ENCODE measurements at regions not wholly inside any gene's neighbourhood (a gene's known extent, or its start where the extent isn't known, plus 50 kb on each side); places are given as distances from the start of the nearest gene placed in this dataset.

DNA sequence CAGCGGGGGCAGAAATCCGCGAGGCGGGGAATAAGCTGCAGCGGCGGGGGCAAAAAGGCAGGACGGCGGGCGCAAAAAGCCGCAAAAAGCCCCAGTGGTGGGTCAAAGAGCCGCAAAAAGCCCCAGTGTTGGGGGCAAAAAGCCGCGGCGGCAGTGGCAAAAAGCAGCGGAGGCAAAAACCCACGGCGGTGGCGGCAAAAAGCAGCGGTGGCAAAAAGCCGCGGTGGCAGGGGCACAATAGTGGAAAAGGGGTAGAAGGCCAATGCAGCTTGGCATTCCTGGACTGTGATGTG lies 525.3 kb downstream of the ZNF33B start (continued):
- TF ChIP-seq EGR2 (tag by site-specific recombination; IDR thresholded peaks at IDR 0.05; ENCODE audit: low read depth): no peak

DNA sequence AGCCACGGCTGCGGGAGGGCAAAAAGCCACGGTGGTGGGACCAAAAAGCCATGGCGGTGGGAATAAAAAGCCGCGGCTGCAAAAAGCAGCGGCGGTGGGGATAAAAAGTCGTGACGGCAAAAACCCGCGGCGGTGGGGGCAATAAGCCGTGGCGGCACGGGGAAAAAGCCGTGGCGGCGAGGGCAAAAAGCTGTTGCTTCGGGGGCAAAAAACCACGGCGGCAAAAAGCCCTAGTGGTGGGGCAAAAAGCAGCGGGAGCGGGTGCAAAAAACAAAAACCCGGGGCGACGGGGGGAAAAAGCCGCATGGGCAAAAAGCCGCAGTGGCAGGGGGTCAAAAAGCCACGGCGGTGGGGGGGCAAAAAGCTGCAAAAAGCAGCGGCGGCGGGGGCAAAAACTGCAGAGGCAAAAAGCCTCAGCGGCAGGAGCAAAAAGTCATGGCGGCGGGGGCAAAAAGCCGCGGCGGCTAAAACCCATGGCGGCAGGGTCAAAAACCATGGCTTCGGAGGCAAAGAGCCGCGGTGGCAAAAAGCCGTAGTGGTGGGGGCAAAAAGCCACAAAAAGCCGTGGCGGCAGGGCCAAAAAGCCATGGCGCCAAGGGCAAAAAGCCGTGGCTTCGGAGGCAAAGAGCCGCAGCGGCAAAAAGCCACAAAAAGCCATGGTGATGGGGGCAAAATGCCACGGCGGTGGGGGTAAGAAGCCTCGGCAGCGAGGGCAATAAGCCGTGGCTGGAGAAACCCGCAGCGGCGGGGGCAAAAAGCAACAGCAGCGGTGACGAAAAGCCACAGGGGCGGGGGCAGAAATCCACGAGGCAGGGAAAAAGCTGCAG lies 525.8 kb downstream of the ZNF33B start:
- H3K9me3 ChIP-seq (ENCODE audit: control insufficient read depth, insufficient read depth, low read depth, low read length): no peaks in the 10 kb centered on the region
- TF ChIP-seq ZNF561 (tag by site-specific recombination; IDR thresholded peaks at IDR 0.05; ENCODE audit: borderline replicate concordance) (no peak), HOXA7 (CRISPR knock-in tag; IDR thresholded peaks at IDR 0.05; ENCODE audit: borderline replicate concordance) (no peak), RBAK (tag by site-specific recombination; IDR thresholded peaks at IDR 0.05) (no peak), ZNF48 (tag by site-specific recombination; IDR thresholded peaks at IDR 0.05) (no peak), GLIS2 (tag by site-specific recombination; IDR thresholded peaks at IDR 0.05) (no peak), OSR2 (tag by site-specific recombination; IDR thresholded peaks at IDR 0.05) (no peak), ZNF560 (tag by site-specific recombination; IDR thresholded peaks at IDR 0.05; ENCODE audit: borderline replicate concordance) (no peak), ZNF596 (tag by site-specific recombination; IDR thresholded peaks at IDR 0.05) (no peak), PRDM1 (tag by site-specific recombination; IDR thresholded peaks at IDR 0.05) (no peak), ZSCAN30 (tag by site-specific recombination; IDR thresholded peaks at IDR 0.05) (no peak), ZNF660 (tag by site-specific recombination; IDR thresholded peaks at IDR 0.05) (no peak)
- TF ChIP-seq, protein P1, sequence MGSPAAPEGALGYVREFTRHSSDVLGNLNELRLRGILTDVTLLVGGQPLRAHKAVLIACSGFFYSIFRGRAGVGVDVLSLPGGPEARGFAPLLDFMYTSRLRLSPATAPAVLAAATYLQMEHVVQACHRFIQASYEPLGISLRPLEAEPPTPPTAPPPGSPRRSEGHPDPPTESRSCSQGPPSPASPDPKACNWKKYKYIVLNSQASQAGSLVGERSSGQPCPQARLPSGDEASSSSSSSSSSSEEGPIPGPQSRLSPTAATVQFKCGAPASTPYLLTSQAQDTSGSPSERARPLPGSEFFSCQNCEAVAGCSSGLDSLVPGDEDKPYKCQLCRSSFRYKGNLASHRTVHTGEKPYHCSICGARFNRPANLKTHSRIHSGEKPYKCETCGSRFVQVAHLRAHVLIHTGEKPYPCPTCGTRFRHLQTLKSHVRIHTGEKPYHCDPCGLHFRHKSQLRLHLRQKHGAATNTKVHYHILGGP (tag by site-specific recombination; IDR thresholded peaks at IDR 0.05): no peak
- TF ChIP-seq, protein P2, sequence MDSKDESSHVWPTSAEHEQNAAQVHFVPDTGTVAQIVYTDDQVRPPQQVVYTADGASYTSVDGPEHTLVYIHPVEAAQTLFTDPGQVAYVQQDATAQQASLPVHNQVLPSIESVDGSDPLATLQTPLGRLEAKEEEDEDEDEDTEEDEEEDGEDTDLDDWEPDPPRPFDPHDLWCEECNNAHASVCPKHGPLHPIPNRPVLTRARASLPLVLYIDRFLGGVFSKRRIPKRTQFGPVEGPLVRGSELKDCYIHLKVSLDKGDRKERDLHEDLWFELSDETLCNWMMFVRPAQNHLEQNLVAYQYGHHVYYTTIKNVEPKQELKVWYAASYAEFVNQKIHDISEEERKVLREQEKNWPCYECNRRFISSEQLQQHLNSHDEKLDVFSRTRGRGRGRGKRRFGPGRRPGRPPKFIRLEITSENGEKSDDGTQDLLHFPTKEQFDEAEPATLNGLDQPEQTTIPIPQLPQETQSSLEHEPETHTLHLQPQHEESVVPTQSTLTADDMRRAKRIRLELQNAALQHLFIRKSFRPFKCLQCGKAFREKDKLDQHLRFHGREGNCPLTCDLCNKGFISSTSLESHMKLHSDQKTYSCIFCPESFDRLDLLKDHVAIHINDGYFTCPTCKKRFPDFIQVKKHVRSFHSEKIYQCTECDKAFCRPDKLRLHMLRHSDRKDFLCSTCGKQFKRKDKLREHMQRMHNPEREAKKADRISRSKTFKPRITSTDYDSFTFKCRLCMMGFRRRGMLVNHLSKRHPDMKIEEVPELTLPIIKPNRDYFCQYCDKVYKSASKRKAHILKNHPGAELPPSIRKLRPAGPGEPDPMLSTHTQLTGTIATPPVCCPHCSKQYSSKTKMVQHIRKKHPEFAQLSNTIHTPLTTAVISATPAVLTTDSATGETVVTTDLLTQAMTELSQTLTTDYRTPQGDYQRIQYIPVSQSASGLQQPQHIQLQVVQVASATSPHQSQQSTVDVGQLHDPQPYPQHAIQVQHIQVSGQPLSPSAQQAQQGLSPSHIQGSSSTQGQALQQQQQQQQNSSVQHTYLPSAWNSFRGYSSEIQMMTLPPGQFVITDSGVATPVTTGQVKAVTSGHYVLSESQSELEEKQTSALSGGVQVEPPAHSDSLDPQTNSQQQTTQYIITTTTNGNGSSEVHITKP (tag by site-specific recombination; IDR thresholded peaks at IDR 0.05): no peak
- TF ChIP-seq, protein P3, sequence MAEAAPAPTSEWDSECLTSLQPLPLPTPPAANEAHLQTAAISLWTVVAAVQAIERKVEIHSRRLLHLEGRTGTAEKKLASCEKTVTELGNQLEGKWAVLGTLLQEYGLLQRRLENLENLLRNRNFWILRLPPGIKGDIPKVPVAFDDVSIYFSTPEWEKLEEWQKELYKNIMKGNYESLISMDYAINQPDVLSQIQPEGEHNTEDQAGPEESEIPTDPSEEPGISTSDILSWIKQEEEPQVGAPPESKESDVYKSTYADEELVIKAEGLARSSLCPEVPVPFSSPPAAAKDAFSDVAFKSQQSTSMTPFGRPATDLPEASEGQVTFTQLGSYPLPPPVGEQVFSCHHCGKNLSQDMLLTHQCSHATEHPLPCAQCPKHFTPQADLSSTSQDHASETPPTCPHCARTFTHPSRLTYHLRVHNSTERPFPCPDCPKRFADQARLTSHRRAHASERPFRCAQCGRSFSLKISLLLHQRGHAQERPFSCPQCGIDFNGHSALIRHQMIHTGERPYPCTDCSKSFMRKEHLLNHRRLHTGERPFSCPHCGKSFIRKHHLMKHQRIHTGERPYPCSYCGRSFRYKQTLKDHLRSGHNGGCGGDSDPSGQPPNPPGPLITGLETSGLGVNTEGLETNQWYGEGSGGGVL (tag by site-specific recombination; IDR thresholded peaks at IDR 0.05): no peak
- no peak overlapping the region for H3K27ac ChIP-seq (ENCODE audit: extremely low read depth, low read depth, low read length)
- CTCF ChIA-PET: no interaction called here
- no peak overlapping the region for H3K4me3 ChIP-seq (ENCODE audit: low read depth, low read length)
- POLR2A ChIA-PET: no interaction called here
- H3K36me3 ChIP-seq (ENCODE audit: control insufficient read depth in 2 of 2, insufficient read depth in 1 of 2, low read length in 2 of 2): no peaks in the 10 kb centered on the region
- no peaks in the 10 kb centered on the region for H3K4me1 ChIP-seq (ENCODE audit: control insufficient read depth, insufficient read depth, low read length)

DNA sequence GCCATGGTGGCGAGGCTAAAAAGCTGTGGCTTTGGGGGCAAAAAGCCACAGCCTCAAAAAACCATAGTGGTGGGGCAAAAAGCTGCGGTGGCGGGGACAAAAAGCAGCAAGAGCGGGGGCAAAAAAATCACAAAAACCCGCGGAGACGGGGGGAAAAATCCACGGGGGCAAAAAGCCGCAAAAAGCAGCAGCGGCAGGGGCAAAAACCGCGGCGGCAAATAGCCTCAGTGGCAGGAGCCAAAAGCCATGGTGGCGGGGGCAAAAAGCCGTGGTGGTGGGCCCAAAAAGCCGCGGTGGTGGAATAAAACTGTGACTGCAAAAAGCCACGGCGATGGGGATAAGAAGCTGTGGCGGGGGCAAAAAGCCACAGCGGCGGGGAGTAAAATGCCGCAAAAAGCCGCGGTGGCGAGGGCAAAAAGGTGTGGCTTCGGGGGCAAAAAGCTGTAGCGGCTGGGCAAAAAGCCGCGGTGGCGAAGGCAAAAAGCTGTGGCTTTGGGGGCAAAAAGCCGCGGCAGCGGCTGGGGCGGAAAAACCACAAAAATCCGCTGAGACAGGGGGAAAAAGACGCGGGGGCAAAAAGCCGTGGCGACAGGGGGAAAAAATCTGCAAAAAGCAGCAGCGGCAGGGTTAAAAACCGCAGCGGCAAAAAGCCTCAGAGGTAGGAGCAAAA lies 526.6 kb downstream of the ZNF33B start:
- H3K9me3 ChIP-seq (ENCODE audit: control insufficient read depth, insufficient read depth, low read depth, low read length): no peaks in the 10 kb centered on the region
- no peaks in the 10 kb centered on the region for H3K4me1 ChIP-seq (ENCODE audit: control insufficient read depth, insufficient read depth, low read length)
- no peaks in the 10 kb centered on the region for H3K36me3 ChIP-seq (ENCODE audit: control insufficient read depth in 2 of 2, insufficient read depth in 1 of 2, low read length in 2 of 2)
- ChIA-PET POLR2A (no interaction called here), CTCF (no interaction called here)
- H3K27ac ChIP-seq (ENCODE audit: extremely low read depth, low read depth, low read length): no peak overlapping the region
- TF ChIP-seq ZNF175 (tag by site-specific recombination; IDR thresholded peaks at IDR 0.05): no peak
- TF ChIP-seq MEIS1 (CRISPR knock-in tag; IDR thresholded peaks at IDR 0.05; ENCODE audit: borderline replicate concordance): no peak
- no peak overlapping the region for H3K4me3 ChIP-seq (ENCODE audit: low read depth, low read length)
